ENCODE measurements at regions not wholly inside any gene's neighbourhood (a gene's known extent, or its start where the extent isn't known, plus 50 kb on each side); places are given as distances from the start of the nearest gene placed in this dataset.

DNA sequence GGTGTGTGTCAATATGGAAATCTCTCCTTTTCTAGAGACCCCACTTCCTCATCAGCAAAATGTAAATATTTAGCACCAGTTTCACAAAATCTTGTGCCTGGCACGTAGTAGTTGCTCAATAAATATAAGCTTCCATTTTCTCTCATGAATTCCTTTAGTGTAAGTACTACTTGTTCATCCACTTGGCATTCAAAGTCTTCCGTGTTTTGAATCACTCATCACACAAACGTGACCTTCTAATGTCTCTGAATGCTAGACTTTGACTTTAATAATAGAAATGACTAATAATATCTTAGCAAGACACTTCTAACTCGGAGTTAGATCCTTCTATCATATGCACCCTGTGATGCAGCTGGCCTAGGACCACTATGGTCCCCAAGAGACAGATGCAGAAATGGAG is 168.7 kb upstream of the ZNF32 start:
- dilution Hi-C loops (cut with MboI; ENCODE audit: extremely low pct_ligation_motif_present, low sequenced_read_pairs) = no loop called here
- H3K9ac ChIP-seq (ENCODE audit: control insufficient read depth, extremely low read depth, insufficient read depth, low read length) = no peak overlapping the region
- no peak for DNase-seq (ENCODE audit: low read depth, low spot score)
- no peak overlapping the region for H3K4me3 ChIP-seq (ENCODE audit: control insufficient read depth in 2 of 3, extremely low read depth in 1 of 3, insufficient read depth in 2 of 3, low read depth in 1 of 3, low read length in 3 of 3)
- H3K4me1 ChIP-seq (ENCODE audit: control insufficient read depth, extremely low read depth, insufficient read depth, low read length) = no peaks in the 10 kb centered on the region
- H3K9me3 ChIP-seq (ENCODE audit: control insufficient read depth, low read depth, low read length) = no peaks in the 10 kb centered on the region
- no peak overlapping the region for H3K27ac ChIP-seq (ENCODE audit: control insufficient read depth, insufficient read depth, low read length)
- H3K4me2 ChIP-seq (ENCODE audit: control insufficient read depth, extremely low read depth, insufficient read depth, low read depth, low read length) = no peak overlapping the region
- H3K27me3 ChIP-seq (ENCODE audit: control insufficient read depth, extremely low read depth, insufficient read depth, low read length) = no peaks in the 10 kb centered on the region
- no peaks in the 10 kb centered on the region for H3K36me3 ChIP-seq (ENCODE audit: control insufficient read depth in 2 of 2, extremely low read depth in 1 of 2, insufficient read depth in 2 of 2, low read length in 2 of 2)
- FAIRE-seq = no peak
- no peaks in the 10 kb centered on the region for H4K20me1 ChIP-seq (ENCODE audit: control insufficient read depth, extremely low read depth, insufficient read depth, low read length)
- H3K9me1 ChIP-seq (ENCODE audit: control insufficient read depth, extremely low read depth, insufficient read depth, low read length) = no peaks in the 10 kb centered on the region
- H3K79me2 ChIP-seq (ENCODE audit: control insufficient read depth, insufficient read depth, low read length) = no peaks in the 10 kb centered on the region
- TF ChIP-seq CTCF (optimal IDR thresholded peaks at IDR 0.05 in 1 of 3, IDR thresholded peaks at IDR 0.05 in 1 of 3, conservative IDR thresholded peaks at IDR 0.05 in 1 of 3; ENCODE audit: extremely low read depth in 1 of 3, insufficient read depth in 2 of 3, low read length in 3 of 3) (no peak), EZH2 (IDR thresholded peaks at IDR 0.05; ENCODE audit: low read length) (no peak)
- H2AFZ ChIP-seq (ENCODE audit: control insufficient read depth, low read length) = no peak overlapping the region

- Histone ChIP-seq H3K9ac (ENCODE audit: control insufficient read depth, extremely low read depth, insufficient read depth, low read length) (no peak overlapping the region), H3K9me3 (ENCODE audit: control insufficient read depth, low read depth, low read length) (no peaks in the 10 kb centered on the region), H3K36me3 (ENCODE audit: control insufficient read depth in 2 of 2, extremely low read depth in 1 of 2, insufficient read depth in 2 of 2, low read length in 2 of 2) (no peaks in the 10 kb centered on the region), H2AFZ (ENCODE audit: control insufficient read depth, low read length) (no peak overlapping the region), H3K79me2 (ENCODE audit: control insufficient read depth, insufficient read depth, low read length) (no peaks in the 10 kb centered on the region), H3K9me1 (ENCODE audit: control insufficient read depth, extremely low read depth, insufficient read depth, low read length) (no peaks in the 10 kb centered on the region), H4K20me1 (ENCODE audit: control insufficient read depth, extremely low read depth, insufficient read depth, low read length) (no peaks in the 10 kb centered on the region), H3K4me3 (ENCODE audit: control insufficient read depth in 2 of 3, extremely low read depth in 1 of 3, insufficient read depth in 2 of 3, low read depth in 1 of 3, low read length in 3 of 3) (no peak overlapping the region), H3K27ac (ENCODE audit: control insufficient read depth, insufficient read depth, low read length) (no peak overlapping the region), H3K27me3 (ENCODE audit: control insufficient read depth, extremely low read depth, insufficient read depth, low read length) (no peaks in the 10 kb centered on the region), H3K4me2 (ENCODE audit: control insufficient read depth, extremely low read depth, insufficient read depth, low read depth, low read length) (no peak overlapping the region), H3K4me1 (ENCODE audit: control insufficient read depth, extremely low read depth, insufficient read depth, low read length) (no peaks in the 10 kb centered on the region)
- TF ChIP-seq EZH2 (IDR thresholded peaks at IDR 0.05; ENCODE audit: low read length) = no peak
- TF ChIP-seq CTCF (optimal IDR thresholded peaks at IDR 0.05 in 1 of 3, IDR thresholded peaks at IDR 0.05 in 1 of 3, conservative IDR thresholded peaks at IDR 0.05 in 1 of 3; ENCODE audit: extremely low read depth in 1 of 3, insufficient read depth in 2 of 3, low read length in 3 of 3) = no peak
- FAIRE-seq (no peak), DNase-seq (ENCODE audit: low read depth, low spot score) (no peak)
- dilution Hi-C loops (cut with MboI; ENCODE audit: extremely low pct_ligation_motif_present, low sequenced_read_pairs) = no loop called here
Observed at GRCh38 chr10:43816351-43817321, 168.0 kb upstream of the ZNF32 start.
